ENCODE measurements at regions not wholly inside any gene's neighbourhood (a gene's known extent, or its start where the extent isn't known, plus 50 kb on each side); places are given as distances from the start of the nearest gene placed in this dataset.

DNA sequence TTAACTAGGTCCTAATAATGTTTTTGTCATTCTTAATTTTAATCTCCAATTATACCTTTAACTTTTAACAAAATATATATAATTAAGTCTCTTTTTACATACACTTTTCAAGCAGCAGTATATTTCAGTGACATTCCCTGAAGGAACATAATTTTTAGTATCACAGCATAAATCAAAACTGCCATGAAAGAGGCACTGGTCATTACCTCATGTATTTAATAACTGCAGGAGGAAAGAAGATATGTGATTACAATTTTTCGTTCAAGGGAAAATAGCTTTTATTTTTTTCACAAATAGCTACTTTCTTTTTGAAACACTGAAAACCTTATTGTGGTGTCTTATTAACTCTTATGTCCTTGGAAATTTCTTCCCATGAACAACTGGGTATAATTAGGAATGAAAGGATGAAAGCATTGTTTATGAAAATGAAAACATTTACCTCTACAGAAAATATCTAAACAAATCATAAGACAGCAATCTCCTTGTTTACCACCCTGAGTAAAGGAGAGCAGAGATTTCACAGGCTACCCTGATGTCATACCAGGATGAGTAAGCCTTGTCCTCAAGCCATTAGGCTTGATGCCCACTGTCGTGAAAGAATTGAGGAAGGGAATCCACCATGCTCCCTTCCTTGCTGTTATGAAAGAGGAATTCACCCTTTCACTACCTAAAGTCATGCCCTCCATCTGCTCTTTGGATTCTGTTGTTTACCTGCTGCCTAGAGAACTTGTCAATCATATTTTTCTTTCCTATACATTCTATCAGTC lies 877.2 kb upstream of the PCDH20 start:
- TF ChIP-seq, protein P1, sequence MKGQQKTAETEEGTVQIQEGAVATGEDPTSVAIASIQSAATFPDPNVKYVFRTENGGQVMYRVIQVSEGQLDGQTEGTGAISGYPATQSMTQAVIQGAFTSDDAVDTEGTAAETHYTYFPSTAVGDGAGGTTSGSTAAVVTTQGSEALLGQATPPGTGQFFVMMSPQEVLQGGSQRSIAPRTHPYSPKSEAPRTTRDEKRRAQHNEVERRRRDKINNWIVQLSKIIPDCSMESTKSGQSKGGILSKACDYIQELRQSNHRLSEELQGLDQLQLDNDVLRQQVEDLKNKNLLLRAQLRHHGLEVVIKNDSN (IDR thresholded peaks at IDR 0.05), result no peak
- no peak for TF ChIP-seq EGR1 (IDR thresholded peaks at IDR 0.05)
- no peak for TF ChIP-seq ZBTB7A (IDR thresholded peaks at IDR 0.05; ENCODE audit: low read depth)
- TF ChIP-seq RAD21 (IDR thresholded peaks at IDR 0.05; ENCODE audit: low read depth), result no peak
- no peak for TF ChIP-seq EP300 (IDR thresholded peaks at IDR 0.05; ENCODE audit: borderline replicate concordance)
- TF ChIP-seq CEBPB (IDR thresholded peaks at IDR 0.05), result no peak
- TF ChIP-seq YY1 (IDR thresholded peaks at IDR 0.05; ENCODE audit: low read depth), result no peak
- no peak for TF ChIP-seq TAF1 (IDR thresholded peaks at IDR 0.05; ENCODE audit: low read depth)
- TF ChIP-seq, protein P2, sequence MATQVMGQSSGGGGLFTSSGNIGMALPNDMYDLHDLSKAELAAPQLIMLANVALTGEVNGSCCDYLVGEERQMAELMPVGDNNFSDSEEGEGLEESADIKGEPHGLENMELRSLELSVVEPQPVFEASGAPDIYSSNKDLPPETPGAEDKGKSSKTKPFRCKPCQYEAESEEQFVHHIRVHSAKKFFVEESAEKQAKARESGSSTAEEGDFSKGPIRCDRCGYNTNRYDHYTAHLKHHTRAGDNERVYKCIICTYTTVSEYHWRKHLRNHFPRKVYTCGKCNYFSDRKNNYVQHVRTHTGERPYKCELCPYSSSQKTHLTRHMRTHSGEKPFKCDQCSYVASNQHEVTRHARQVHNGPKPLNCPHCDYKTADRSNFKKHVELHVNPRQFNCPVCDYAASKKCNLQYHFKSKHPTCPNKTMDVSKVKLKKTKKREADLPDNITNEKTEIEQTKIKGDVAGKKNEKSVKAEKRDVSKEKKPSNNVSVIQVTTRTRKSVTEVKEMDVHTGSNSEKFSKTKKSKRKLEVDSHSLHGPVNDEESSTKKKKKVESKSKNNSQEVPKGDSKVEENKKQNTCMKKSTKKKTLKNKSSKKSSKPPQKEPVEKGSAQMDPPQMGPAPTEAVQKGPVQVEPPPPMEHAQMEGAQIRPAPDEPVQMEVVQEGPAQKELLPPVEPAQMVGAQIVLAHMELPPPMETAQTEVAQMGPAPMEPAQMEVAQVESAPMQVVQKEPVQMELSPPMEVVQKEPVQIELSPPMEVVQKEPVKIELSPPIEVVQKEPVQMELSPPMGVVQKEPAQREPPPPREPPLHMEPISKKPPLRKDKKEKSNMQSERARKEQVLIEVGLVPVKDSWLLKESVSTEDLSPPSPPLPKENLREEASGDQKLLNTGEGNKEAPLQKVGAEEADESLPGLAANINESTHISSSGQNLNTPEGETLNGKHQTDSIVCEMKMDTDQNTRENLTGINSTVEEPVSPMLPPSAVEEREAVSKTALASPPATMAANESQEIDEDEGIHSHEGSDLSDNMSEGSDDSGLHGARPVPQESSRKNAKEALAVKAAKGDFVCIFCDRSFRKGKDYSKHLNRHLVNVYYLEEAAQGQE (IDR thresholded peaks at IDR 0.05; ENCODE audit: low read depth), result no peak
- no peak for TF ChIP-seq TEAD4 (IDR thresholded peaks at IDR 0.05)
- TF ChIP-seq CREB1 (IDR thresholded peaks at IDR 0.05; ENCODE audit: low read depth), result no peak
- TF ChIP-seq TCF12 (IDR thresholded peaks at IDR 0.05; ENCODE audit: low read depth), result no peak
- TF ChIP-seq FOXM1 (IDR thresholded peaks at IDR 0.05; ENCODE audit: borderline replicate concordance, low read depth), result no peak
- TF ChIP-seq NFIC (IDR thresholded peaks at IDR 0.05), result no peak

DNA sequence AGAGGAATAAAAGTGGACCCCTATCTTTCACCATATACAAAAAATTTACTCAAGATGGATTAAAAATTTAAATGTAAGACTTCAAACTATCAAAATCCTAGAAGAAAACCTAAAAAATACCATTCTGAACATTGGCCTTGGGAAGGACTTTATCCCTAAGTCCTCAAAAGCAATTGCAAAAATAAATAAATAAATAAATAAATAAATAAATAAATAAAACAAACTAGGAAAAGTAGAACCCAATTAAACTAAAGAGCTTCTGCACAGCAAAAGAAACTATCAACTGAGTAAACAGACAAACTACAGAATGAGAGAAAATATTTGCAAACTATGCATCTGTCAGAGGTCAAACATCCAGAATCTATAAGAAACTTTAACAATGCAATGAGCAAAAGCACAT lies 874.9 kb upstream of the PCDH20 start:
- TF ChIP-seq, protein P3, sequence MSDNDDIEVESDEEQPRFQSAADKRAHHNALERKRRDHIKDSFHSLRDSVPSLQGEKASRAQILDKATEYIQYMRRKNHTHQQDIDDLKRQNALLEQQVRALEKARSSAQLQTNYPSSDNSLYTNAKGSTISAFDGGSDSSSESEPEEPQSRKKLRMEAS (IDR thresholded peaks at IDR 0.05), result no peak
- TF ChIP-seq TAF1 (IDR thresholded peaks at IDR 0.05; ENCODE audit: low read depth) (no peak), YY1 (IDR thresholded peaks at IDR 0.05; ENCODE audit: low read depth) (no peak), EGR1 (IDR thresholded peaks at IDR 0.05) (no peak), CREB1 (IDR thresholded peaks at IDR 0.05; ENCODE audit: low read depth) (no peak), CEBPB (IDR thresholded peaks at IDR 0.05) (no peak), EP300 (IDR thresholded peaks at IDR 0.05; ENCODE audit: borderline replicate concordance) (no peak), RAD21 (IDR thresholded peaks at IDR 0.05; ENCODE audit: low read depth) (no peak), TEAD4 (IDR thresholded peaks at IDR 0.05) (no peak), FOXM1 (IDR thresholded peaks at IDR 0.05; ENCODE audit: borderline replicate concordance, low read depth) (no peak), ZBTB7A (IDR thresholded peaks at IDR 0.05; ENCODE audit: low read depth) (no peak), TCF12 (IDR thresholded peaks at IDR 0.05; ENCODE audit: low read depth) (no peak), NFIC (IDR thresholded peaks at IDR 0.05) (no peak)
- TF ChIP-seq, protein P2 (IDR thresholded peaks at IDR 0.05; ENCODE audit: low read depth), result no peak
- TF ChIP-seq, protein P1 (IDR thresholded peaks at IDR 0.05), result no peak

DNA sequence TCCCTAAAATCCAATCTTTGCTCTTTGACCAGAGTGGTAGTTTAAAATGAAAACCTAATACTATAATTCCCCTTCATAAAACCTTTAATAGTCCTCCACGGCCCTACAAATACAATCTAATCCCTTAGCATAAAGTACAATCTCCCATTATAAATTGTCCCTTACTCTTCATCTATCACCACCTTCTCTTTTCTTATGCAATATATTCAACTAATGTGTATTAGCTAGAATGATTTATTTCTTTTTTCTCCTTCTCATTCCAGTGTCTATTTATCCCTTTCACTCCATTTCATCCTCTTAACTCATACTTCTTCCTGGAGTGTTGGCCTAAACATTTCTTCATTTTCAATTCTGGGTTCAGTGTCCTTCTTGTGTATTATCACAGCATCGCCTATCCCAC lies 872.1 kb upstream of the PCDH20 start:
- TF ChIP-seq TCF12 (IDR thresholded peaks at IDR 0.05; ENCODE audit: low read depth), result no peak
- no peak for TF ChIP-seq RAD21 (IDR thresholded peaks at IDR 0.05; ENCODE audit: low read depth)
- no peak for TF ChIP-seq CEBPB (IDR thresholded peaks at IDR 0.05)
- TF ChIP-seq EP300 (IDR thresholded peaks at IDR 0.05; ENCODE audit: borderline replicate concordance), result no peak
- TF ChIP-seq, protein P1 (IDR thresholded peaks at IDR 0.05), result no peak
- no peak for TF ChIP-seq CREB1 (IDR thresholded peaks at IDR 0.05; ENCODE audit: low read depth)
- TF ChIP-seq FOXM1 (IDR thresholded peaks at IDR 0.05; ENCODE audit: borderline replicate concordance, low read depth), result no peak
- no peak for TF ChIP-seq NFIC (IDR thresholded peaks at IDR 0.05)
- TF ChIP-seq TEAD4 (IDR thresholded peaks at IDR 0.05), result no peak
- no peak for TF ChIP-seq TAF1 (IDR thresholded peaks at IDR 0.05; ENCODE audit: low read depth)
- TF ChIP-seq EGR1 (IDR thresholded peaks at IDR 0.05), result no peak

DNA sequence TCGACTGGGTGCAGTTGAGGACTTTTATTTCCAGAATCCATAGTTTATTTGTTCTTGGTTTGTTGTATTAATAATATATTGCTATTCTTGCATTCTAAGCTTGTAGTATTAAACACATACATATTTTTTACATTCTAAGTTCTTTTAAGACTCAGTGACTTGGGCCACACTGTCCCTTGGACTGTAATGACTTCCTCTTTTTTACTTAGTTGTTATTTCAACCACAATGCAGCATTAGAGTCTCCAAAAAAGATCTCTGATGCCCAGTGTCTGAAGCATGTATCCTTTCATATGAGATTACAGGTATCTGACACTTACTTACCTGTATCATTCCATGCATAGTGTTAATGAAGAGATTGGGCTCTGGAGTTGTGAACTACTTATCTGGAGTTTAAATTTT lies 864.9 kb upstream of the PCDH20 start:
- TF ChIP-seq YY1 (IDR thresholded peaks at IDR 0.05; ENCODE audit: low read depth) (no peak), ZBTB7A (IDR thresholded peaks at IDR 0.05; ENCODE audit: low read depth) (no peak), EP300 (IDR thresholded peaks at IDR 0.05; ENCODE audit: borderline replicate concordance) (no peak), CEBPB (IDR thresholded peaks at IDR 0.05) (no peak), TAF1 (IDR thresholded peaks at IDR 0.05; ENCODE audit: low read depth) (no peak), TCF12 (IDR thresholded peaks at IDR 0.05; ENCODE audit: low read depth) (no peak), EGR1 (IDR thresholded peaks at IDR 0.05) (no peak), TEAD4 (IDR thresholded peaks at IDR 0.05) (no peak), FOXM1 (IDR thresholded peaks at IDR 0.05; ENCODE audit: borderline replicate concordance, low read depth) (no peak)
- TF ChIP-seq, protein P2 (IDR thresholded peaks at IDR 0.05; ENCODE audit: low read depth), result no peak
